Liver (tissue), 8 donors: ENCODE measurements at regions not wholly inside any gene's neighbourhood (a gene's known extent, or its start where the extent isn't known, plus 50 kb on each side); places are given as distances from the start of the nearest gene placed in this dataset.

Source experiments
- DNase-seq: peaks from one replicate; pipeline ENCODE4 v3.0.0-alpha.2; 2017; ENCODE audit warnings: low spot score
- H3K27ac ChIP-seq, 2 donors: one replicate each; pipeline ENCODE4 v1.7.0; 2013; ENCODE audit warnings: inconsistent platforms in 2 of 2, low read length in 2 of 2, control low read depth in 1 of 2, low read depth in 1 of 2, mild to moderate bottlenecking in 1 of 2
- H3K27me3 ChIP-seq, 4 donors: one replicate each; pipeline versions ENCODE4 v1.6.1 to v1.7.0; 2013; ENCODE audit warnings: low read length in 3 of 4, inconsistent platforms in 1 of 4, mild to moderate bottlenecking in 1 of 4, moderate library complexity in 1 of 4; ENCODE audit not compliant: control insufficient read depth in 4 of 4, insufficient read depth in 4 of 4
- H3K36me3 ChIP-seq, 4 donors: one replicate each; pipeline versions ENCODE4 v1.6.1 to v1.7.0; 2013; ENCODE audit warnings: low read length in 3 of 4, mild to moderate bottlenecking in 3 of 4, low read depth in 1 of 4, moderate library complexity in 1 of 4; ENCODE audit not compliant: control insufficient read depth in 4 of 4, insufficient read depth in 3 of 4
- H3K4me1 ChIP-seq, 4 donors: one replicate each; pipeline versions ENCODE4 v1.6.1 to v1.7.0; 2013; ENCODE audit warnings: low read length in 3 of 4, mild to moderate bottlenecking in 3 of 4, moderate library complexity in 1 of 4; ENCODE audit not compliant: control insufficient read depth in 4 of 4, insufficient read depth in 4 of 4
- H3K4me3 ChIP-seq, 3 donors: one replicate each; pipeline versions ENCODE4 v1.6.1 to v1.7.0; 2013; ENCODE audit warnings: low read length in 3 of 3, control low read depth in 1 of 3, low read depth in 1 of 3, mild to moderate bottlenecking in 1 of 3
- H3K9ac ChIP-seq, 2 donors: one replicate each; pipeline ENCODE4 v1.7.0; 2013; ENCODE audit warnings: low read length in 2 of 2, mild to moderate bottlenecking in 2 of 2, moderate library complexity in 2 of 2, control low read depth in 1 of 2, low read depth in 1 of 2
- H3K9me3 ChIP-seq, 4 donors: one replicate each; pipeline versions ENCODE4 v1.6.1 to v1.7.0; 2013; ENCODE audit warnings: low read length in 3 of 4; ENCODE audit not compliant: control insufficient read depth in 4 of 4
- ATF3 ChIP-seq: IDR thresholded peaks from 2 replicates; pipeline ENCODE4 v1.6.1; 2016; ENCODE audit warnings: antibody characterized with exemption
- CTCF ChIP-seq: fragments of 150-350 bp; IDR thresholded peaks from 2 replicates; pipeline ENCODE4 v1.5.1; 2017; ENCODE audit warnings: improper control_type of control experiment, low read depth, low read length; ENCODE audit not compliant: missing input control
- EGR1 ChIP-seq, 2 donors: IDR thresholded peaks; 2 replicates each; pipeline ENCODE4 v1.6.1; 2016 to 2018; ENCODE audit warnings: antibody characterized with exemption in 2 of 2, low read depth in 2 of 2
- FOXA1 ChIP-seq: IDR thresholded peaks from 2 replicates; pipeline ENCODE4 v1.6.1; 2016; ENCODE audit warnings: antibody characterized with exemption
- FOXA2 ChIP-seq: IDR thresholded peaks from 2 replicates; pipeline ENCODE4 v1.6.1; 2016; ENCODE audit warnings: antibody characterized with exemption
- GABPA ChIP-seq, 2 donors: IDR thresholded peaks in 1 of 2; conservative IDR thresholded peaks in 1 of 2; 2 replicates each; pipeline ENCODE4 v1.6.1; 2016; ENCODE audit warnings: antibody characterized with exemption in 2 of 2, mild to moderate bottlenecking in 1 of 2, moderate library complexity in 1 of 2
- HNF4A ChIP-seq, 2 donors: conservative IDR thresholded peaks; 2 replicates each; pipeline ENCODE4 v1.6.1; 2016; ENCODE audit warnings: antibody characterized with exemption in 2 of 2, mild to moderate bottlenecking in 2 of 2
- HNF4G ChIP-seq: IDR thresholded peaks from 2 replicates; pipeline ENCODE4 v1.6.1; 2016; ENCODE audit warnings: antibody characterized with exemption
- JUND ChIP-seq, 2 donors: IDR thresholded peaks; 2 replicates each; pipeline ENCODE4 v1.6.1; 2016; ENCODE audit warnings: antibody characterized with exemption in 2 of 2
- MAX ChIP-seq: IDR thresholded peaks from 2 replicates; pipeline ENCODE4 v1.6.1; 2016; ENCODE audit warnings: antibody characterized with exemption
- NR2F2 ChIP-seq: IDR thresholded peaks from 2 replicates; pipeline ENCODE4 v1.6.1; 2016; ENCODE audit warnings: antibody characterized with exemption
- RAD21 ChIP-seq, 2 donors: IDR thresholded peaks; 2 replicates each; pipeline ENCODE4 v1.6.1; 2016; ENCODE audit warnings: antibody characterized with exemption in 2 of 2, mild to moderate bottlenecking in 2 of 2
- REST ChIP-seq: IDR thresholded peaks from 2 replicates; pipeline ENCODE4 v1.6.1; 2016; ENCODE audit warnings: antibody characterized with exemption, mild to moderate bottlenecking
- RXRA ChIP-seq, 2 donors: IDR thresholded peaks; 2 replicates each; pipeline ENCODE4 v1.6.1; 2017 to 2018; ENCODE audit warnings: antibody characterized with exemption in 2 of 2, mild to moderate bottlenecking in 1 of 2
- SP1 ChIP-seq: IDR thresholded peaks from 2 replicates; pipeline ENCODE4 v1.6.1; 2018; ENCODE audit warnings: antibody characterized with exemption, mild to moderate bottlenecking
- TAF1 ChIP-seq: conservative IDR thresholded peaks from 2 replicates; pipeline ENCODE4 v1.6.1; 2016; ENCODE audit warnings: antibody characterized with exemption, mild to moderate bottlenecking
- YY1 ChIP-seq: IDR thresholded peaks from 2 replicates; pipeline ENCODE4 v1.6.1; 2016; ENCODE audit warnings: antibody characterized with exemption, mild to moderate bottlenecking
- ZBTB33 ChIP-seq: IDR thresholded peaks from 2 replicates; pipeline ENCODE4 v1.6.1; 2016; ENCODE audit warnings: antibody characterized with exemption
- WGBS: extraction: QIAGEN DNeasy Blood & Tissue Kit; methylation state at CpG from one replicate; pipeline ENCODE4 v1.1.7; 2013; 5-methylcytosine and 5-hydroxymethylcytosine counted together
- donor health status: healthy.
- donor health status: healthy.
- donor health status: healthy.
- donor health status: healthy.
- donor health status: healthy.

- no peak overlapping the region for H3K9ac ChIP-seq
- H3K9me3 ChIP-seq, result no peaks in the 10 kb centered on the region
- no peak for TF ChIP-seq MAX
- no peak for TF ChIP-seq GABPA (IDR thresholded peaks at IDR 0.05 in 1 of 2, conservative IDR thresholded peaks at IDR 0.05 in 1 of 2)
- no peak for TF ChIP-seq REST
- no peak for TF ChIP-seq YY1
- no peak for TF ChIP-seq CTCF
- no peak for TF ChIP-seq SP1
- no peak for TF ChIP-seq FOXA1
- no peak for TF ChIP-seq ATF3
- TF ChIP-seq EGR1 (IDR thresholded peaks at IDR 0.05; ENCODE audit: low read depth in 2 of 2), result no peak
- TF ChIP-seq TAF1, result no peak
- no peak for TF ChIP-seq RXRA (IDR thresholded peaks at IDR 0.05)
- no peak for TF ChIP-seq HNF4G
- no peak for TF ChIP-seq NR2F2
- TF ChIP-seq JUND (IDR thresholded peaks at IDR 0.05), result no peak
- TF ChIP-seq FOXA2, result no peak
- no peak for TF ChIP-seq ZBTB33
- TF ChIP-seq HNF4A (conservative IDR thresholded peaks at IDR 0.05), result no peak
- TF ChIP-seq RAD21 (IDR thresholded peaks at IDR 0.05), result no peak
- no peak overlapping the region for H3K4me3 ChIP-seq
- DNase-seq, result no peak
- H3K4me1 ChIP-seq, result no peaks in the 10 kb centered on the region
- 81% methylated on average over 4 of the region's 4 CpGs for WGBS
- no peak overlapping the region for H3K27ac ChIP-seq
- no peaks in the 10 kb centered on the region for H3K27me3 ChIP-seq
- no peaks in the 10 kb centered on the region for H3K36me3 ChIP-seq
These were observed 153.6 kb upstream of the ZNF804A start for GRCh38 chr2:184444623-184445223.
